Adipocyte (in vitro differentiated cells): ENCODE measurements at regions not wholly inside any gene's neighbourhood (a gene's known extent, or its start where the extent isn't known, plus 50 kb on each side); places are given as distances from the start of the nearest gene placed in this dataset.

Experiments
- DNase-seq: peaks from one replicate; pipeline ENCODE4 v3.0.0-alpha.2; 2015; ENCODE audit warnings: low read depth
- H3K27me3 ChIP-seq: replicated peaks from 2 replicates; pipeline ENCODE4 v1.7.0; 2013; ENCODE audit warnings: mild to moderate bottlenecking, low read length, moderate library complexity; ENCODE audit not compliant: control insufficient read depth, insufficient read depth
- H3K36me3 ChIP-seq: 2 replicates; pipeline ENCODE4 v1.7.0; 2013; ENCODE audit warnings: low read length, mild to moderate bottlenecking, moderate library complexity; ENCODE audit not compliant: control insufficient read depth, insufficient read depth, severe bottlenecking
- H3K4me1 ChIP-seq: 2 replicates; pipeline ENCODE4 v1.7.0; 2013; ENCODE audit warnings: mild to moderate bottlenecking, low read length, moderate library complexity; ENCODE audit not compliant: control insufficient read depth, insufficient read depth
- H3K4me3 ChIP-seq: 2 replicates; pipeline ENCODE4 v1.7.0; 2013; ENCODE audit warnings: mild to moderate bottlenecking, low read length, moderate library complexity
- H3K9ac ChIP-seq: 2 replicates; pipeline ENCODE4 v1.7.0; 2013; ENCODE audit warnings: mild to moderate bottlenecking, low read length, moderate library complexity
- H3K9me3 ChIP-seq: 2 replicates; pipeline ENCODE4 v1.7.0; 2013; ENCODE audit warnings: mild to moderate bottlenecking, low read length, moderate library complexity; ENCODE audit not compliant: control insufficient read depth

GRCh38 chr6:22748681-22749080 is 179.3 kb downstream of the HDGFL1 start:
- H3K9ac ChIP-seq = no peak overlapping the region
- no peaks in the 10 kb centered on the region for H3K9me3 ChIP-seq
- H3K4me1 ChIP-seq = no peaks in the 10 kb centered on the region
- DNase-seq = no peak
- H3K36me3 ChIP-seq = no peaks in the 10 kb centered on the region
- no peaks in the 10 kb centered on the region for H3K27me3 ChIP-seq
- no peak overlapping the region for H3K4me3 ChIP-seq

DNA sequence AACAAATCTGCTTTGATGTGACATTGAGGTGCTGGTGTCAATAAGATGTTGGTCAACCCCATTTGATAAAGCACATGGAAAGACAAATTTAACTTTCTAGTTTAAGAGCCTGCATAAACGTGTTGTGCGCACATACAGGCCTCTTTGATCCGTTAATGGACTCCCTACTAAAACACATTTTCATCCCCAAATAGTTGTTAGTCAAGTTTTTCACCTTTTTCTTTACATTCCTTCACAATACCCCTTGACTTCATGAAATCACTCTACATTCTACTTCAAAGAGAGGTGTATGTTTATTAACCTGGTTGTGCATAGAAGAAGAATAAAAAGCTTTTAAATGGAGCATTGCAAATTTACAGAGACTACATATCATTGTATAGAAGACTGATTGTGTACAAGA is 180.3 kb downstream of the HDGFL1 start:
- no peaks in the 10 kb centered on the region for H3K27me3 ChIP-seq
- no peak overlapping the region for H3K9ac ChIP-seq
- no peaks in the 10 kb centered on the region for H3K9me3 ChIP-seq
- no peak overlapping the region for H3K4me3 ChIP-seq
- no peak for DNase-seq
- no peaks in the 10 kb centered on the region for H3K4me1 ChIP-seq
- H3K36me3 ChIP-seq = no peaks in the 10 kb centered on the region

- Histone ChIP-seq H3K4me1 (no peaks in the 10 kb centered on the region), H3K9ac (no peak overlapping the region), H3K4me3 (no peak overlapping the region), H3K36me3 (no peaks in the 10 kb centered on the region), H3K27me3 (no peaks in the 10 kb centered on the region), H3K9me3 (no peaks in the 10 kb centered on the region)
- no peak for DNase-seq
Measured at GRCh38 chr6:22751223-22751622, 181.9 kb downstream of the HDGFL1 start.

DNA sequence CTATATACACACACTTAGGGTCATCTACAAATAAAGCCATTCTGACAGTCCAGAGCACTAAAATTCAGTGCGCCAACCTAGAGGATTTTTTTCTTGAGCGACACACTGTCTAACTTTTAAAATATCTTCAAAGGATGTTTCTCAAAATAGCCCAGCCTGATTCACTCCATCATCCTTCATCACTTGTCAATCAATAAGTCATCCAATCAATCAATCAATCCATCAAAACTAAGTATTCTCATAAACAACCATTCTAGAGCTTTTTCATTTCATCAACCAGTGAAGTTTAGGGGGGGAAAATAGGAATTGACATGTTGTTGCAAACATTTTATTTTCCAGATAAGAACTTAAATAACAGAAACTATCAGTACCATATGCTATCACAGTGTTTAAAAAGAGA is 183.2 kb downstream of the HDGFL1 start:
- Histone ChIP-seq H3K4me3 (no peak overlapping the region), H3K27me3 (no peaks in the 10 kb centered on the region), H3K36me3 (no peaks in the 10 kb centered on the region), H3K9ac (no peak overlapping the region), H3K9me3 (no peaks in the 10 kb centered on the region), H3K4me1 (no peaks in the 10 kb centered on the region)
- DNase-seq = no peak

DNA sequence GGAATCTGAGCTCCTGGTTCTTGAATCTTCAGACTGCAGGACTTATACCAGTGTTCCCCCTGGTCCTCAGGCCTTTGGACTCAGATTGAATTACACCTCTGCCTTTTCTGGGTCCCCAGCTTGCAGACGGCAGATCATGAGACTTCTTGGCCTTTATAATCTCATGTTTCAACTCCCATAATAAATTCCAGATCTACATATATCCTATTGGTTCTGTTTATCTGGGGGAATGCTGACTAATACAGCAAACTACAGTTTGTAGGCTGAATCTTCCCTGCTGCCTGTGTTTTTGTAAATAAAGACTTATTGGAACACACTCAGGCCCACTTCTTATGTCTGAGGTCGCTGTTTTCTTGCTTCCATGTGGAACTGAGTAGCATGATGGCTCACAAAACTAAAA is 184.7 kb downstream of the HDGFL1 start:
- Histone ChIP-seq H3K4me3 (no peak overlapping the region), H3K9ac (no peak overlapping the region), H3K36me3 (no peaks in the 10 kb centered on the region), H3K9me3 (no peaks in the 10 kb centered on the region), H3K27me3 (no peaks in the 10 kb centered on the region), H3K4me1 (no peaks in the 10 kb centered on the region)
- DNase-seq = peak; percentile 26

GRCh38 chr6:22755605-22756004 is 186.2 kb downstream of the HDGFL1 start:
- Histone ChIP-seq H3K27me3 (no peaks in the 10 kb centered on the region), H3K4me1 (no peaks in the 10 kb centered on the region), H3K36me3 (no peaks in the 10 kb centered on the region), H3K4me3 (no peak overlapping the region), H3K9ac (no peak overlapping the region), H3K9me3 (no peaks in the 10 kb centered on the region)
- DNase-seq = no peak

- Histone ChIP-seq H3K9ac (no peak overlapping the region), H3K27me3 (no peaks in the 10 kb centered on the region), H3K9me3 (peaks cover 3% of the 10 kb centered on the region), H3K4me3 (no peak overlapping the region), H3K36me3 (no peaks in the 10 kb centered on the region), H3K4me1 (no peaks in the 10 kb centered on the region)
- peak; percentile 64 for DNase-seq
Measured at GRCh38 chr6:22756365-22756764, 187.0 kb downstream of the HDGFL1 start.

DNA sequence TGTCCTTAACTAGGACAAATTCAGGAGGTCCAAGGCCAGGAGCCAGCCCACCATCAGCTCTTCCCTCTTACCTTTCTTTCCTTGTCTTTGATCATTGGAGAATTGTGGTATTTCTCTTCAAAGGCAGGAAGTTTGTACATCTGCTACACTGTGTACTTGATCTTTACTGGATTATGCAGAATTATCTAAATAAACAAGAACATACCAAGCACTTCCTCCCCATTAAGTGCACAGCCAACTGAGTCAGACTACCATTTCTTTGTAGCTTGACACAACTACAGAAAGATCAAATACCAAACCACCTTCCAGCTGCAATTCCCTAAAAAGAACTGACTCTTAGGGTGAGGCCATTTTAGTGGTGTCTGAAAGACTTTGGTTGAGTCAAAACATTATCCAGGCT is 195.1 kb downstream of the HDGFL1 start:
- Histone ChIP-seq H3K9ac (no peak overlapping the region), H3K4me1 (no peaks in the 10 kb centered on the region), H3K27me3 (no peaks in the 10 kb centered on the region), H3K36me3 (no peaks in the 10 kb centered on the region), H3K9me3 (peaks cover 4% of the 10 kb centered on the region), H3K4me3 (no peak overlapping the region)
- peak; percentile 20 for DNase-seq

GRCh38 chr6:22765015-22765414 is 195.6 kb downstream of the HDGFL1 start:
- Histone ChIP-seq H3K27me3 (no peaks in the 10 kb centered on the region), H3K4me1 (no peaks in the 10 kb centered on the region), H3K4me3 (no peak overlapping the region), H3K9me3 (peaks cover 4% of the 10 kb centered on the region), H3K9ac (no peak overlapping the region), H3K36me3 (no peaks in the 10 kb centered on the region)
- peak; percentile 32 for DNase-seq

DNA sequence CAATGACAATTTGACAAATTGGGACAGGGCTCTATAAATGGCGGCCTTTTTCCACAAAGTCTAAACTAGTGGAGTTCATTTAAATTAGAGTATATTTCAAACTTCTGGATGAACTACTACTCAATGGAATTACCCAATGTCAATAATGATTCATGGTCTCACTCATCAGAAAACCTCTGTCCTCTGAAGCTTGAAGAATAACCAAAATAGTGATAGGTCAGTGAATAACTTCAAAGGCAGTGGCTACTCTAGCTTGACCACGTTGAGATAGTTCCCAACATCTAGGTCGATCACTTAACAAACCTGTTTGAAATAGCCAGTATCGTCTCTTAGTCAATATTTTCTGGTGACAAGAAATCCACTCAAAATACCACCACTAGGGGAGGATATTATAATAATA is 197.6 kb downstream of the HDGFL1 start:
- no peaks in the 10 kb centered on the region for H3K4me1 ChIP-seq
- H3K4me3 ChIP-seq = no peak overlapping the region
- H3K36me3 ChIP-seq = no peaks in the 10 kb centered on the region
- no peak overlapping the region for H3K9ac ChIP-seq
- no peak for DNase-seq
- no peaks in the 10 kb centered on the region for H3K9me3 ChIP-seq
- no peaks in the 10 kb centered on the region for H3K27me3 ChIP-seq

DNA sequence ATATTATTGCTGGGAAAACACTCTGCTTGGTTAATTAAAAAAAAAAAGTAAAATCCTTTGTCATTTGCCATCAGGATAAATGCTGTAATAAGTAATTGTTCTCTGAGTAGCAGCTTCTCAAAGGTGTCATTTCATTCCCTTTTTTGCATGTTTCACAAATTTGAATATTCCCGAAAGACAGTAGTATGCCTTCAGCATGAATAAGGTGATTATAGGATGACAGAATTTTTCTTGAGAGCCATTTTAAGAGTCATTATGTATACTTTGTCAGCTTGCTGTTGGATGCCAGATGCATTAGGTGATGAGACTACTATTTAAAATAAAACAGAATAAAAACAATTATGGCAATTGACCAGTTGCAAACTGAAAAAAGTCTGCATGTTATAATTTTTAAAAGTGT is 200.7 kb downstream of the HDGFL1 start:
- Histone ChIP-seq H3K4me1 (no peaks in the 10 kb centered on the region), H3K9me3 (no peaks in the 10 kb centered on the region), H3K9ac (no peak overlapping the region), H3K4me3 (no peak overlapping the region), H3K36me3 (no peaks in the 10 kb centered on the region), H3K27me3 (no peaks in the 10 kb centered on the region)
- no peak for DNase-seq

GRCh38 chr6:22774129-22774528 is 204.8 kb downstream of the HDGFL1 start:
- Histone ChIP-seq H3K36me3 (no peaks in the 10 kb centered on the region), H3K9ac (no peak overlapping the region), H3K4me3 (no peak overlapping the region), H3K9me3 (peaks cover 17% of the 10 kb centered on the region), H3K4me1 (no peaks in the 10 kb centered on the region), H3K27me3 (no peaks in the 10 kb centered on the region)
- no peak for DNase-seq
